Right atrium auricular region (tissue), 2 donors: ENCODE measurements at regions not wholly inside any gene's neighbourhood (a gene's known extent, or its start where the extent isn't known, plus 50 kb on each side); places are given as distances from the start of the nearest gene placed in this dataset.
"Not testable (repeated sequence)": the region's sequence is repeated elsewhere in the genome, so short reads cannot be mapped to it uniquely, and the experiment has no call there.

ENCODE experiments used
- DNase-seq: peaks from one replicate; pipeline ENCODE4 v3.0.0-alpha.2; 2019; ENCODE audit warnings: low spot score
- H3K27ac ChIP-seq, 2 donors: fragments of 200-600 bp; sonication (generic); 1 replicate in 1 of 2; 2 replicates in 1 of 2; pipeline ENCODE4 v1.5.1; 2016 to 2019
- H3K27me3 ChIP-seq, 2 donors: fragments of 200-600 bp; sonication (generic); one replicate each; pipeline versions ENCODE4 v1.5.1 to v1.6.0; 2017 to 2019
- H3K36me3 ChIP-seq: fragments of 200-600 bp; sonication (generic); one replicate; pipeline ENCODE4 v1.5.1; 2016
- H3K4me1 ChIP-seq, 2 donors: fragments of 200-600 bp; sonication (generic); one replicate each; pipeline versions ENCODE4 v1.5.1 to v1.6.0; 2017 to 2019
- H3K4me3 ChIP-seq, 2 donors: fragments of 200-600 bp; sonication (generic); 1 replicate in 1 of 2; 2 replicates in 1 of 2; pipeline ENCODE4 v1.5.1; 2017 to 2019; ENCODE audit warnings: mild to moderate bottlenecking in 1 of 2, moderate library complexity in 1 of 2
- H3K9me3 ChIP-seq, 2 donors: fragments of 200-600 bp; sonication (generic); one replicate each; pipeline ENCODE4 v1.5.1; 2019
- CTCF ChIP-seq, 2 donors: fragments of 200-600 bp; sonication (generic); IDR thresholded peaks; one replicate each; pipeline ENCODE4 v1.5.1; 2019; ENCODE audit warnings: antibody characterized with exemption in 2 of 2

- TF ChIP-seq CTCF (IDR thresholded peaks at IDR 0.05) = no peak
- Histone ChIP-seq H3K27ac (no peak overlapping the region), H3K4me1 (no peaks in the 10 kb centered on the region), H3K9me3 (no peaks in the 10 kb centered on the region), H3K36me3 (no peaks in the 10 kb centered on the region), H3K27me3 (no peaks in the 10 kb centered on the region), H3K4me3 (no peak overlapping the region)
- no peak for DNase-seq
These were observed 105.4 kb upstream of the TLK1 start for GRCh38 chr2:171266102-171266501.

GRCh38 chr2:171261529-171261928 is 100.8 kb upstream of the TLK1 start:
- DNase-seq, H3K4me3 ChIP-seq, H3K27me3 ChIP-seq, H3K9me3 ChIP-seq, H3K27ac ChIP-seq, H3K4me1 ChIP-seq, H3K36me3 ChIP-seq: not testable (repeated sequence)

- no peak overlapping the region for H3K27ac ChIP-seq
- H3K36me3 ChIP-seq = no peaks in the 10 kb centered on the region
- no peaks in the 10 kb centered on the region for H3K9me3 ChIP-seq
- H3K4me3 ChIP-seq = no peak overlapping the region
- no peak for DNase-seq
- no peak for TF ChIP-seq CTCF (IDR thresholded peaks at IDR 0.05)
- H3K4me1 ChIP-seq = no peaks in the 10 kb centered on the region
- no peaks in the 10 kb centered on the region for H3K27me3 ChIP-seq
These were observed 100.1 kb upstream of the TLK1 start for GRCh38 chr2:171260471-171261424.

GRCh38 chr2:171254666-171255065 is 94.0 kb upstream of the TLK1 start:
- H3K4me1 ChIP-seq = no peaks in the 10 kb centered on the region
- H3K27ac ChIP-seq = no peak overlapping the region
- H3K4me3 ChIP-seq = no peak overlapping the region
- no peak for DNase-seq
- TF ChIP-seq CTCF (IDR thresholded peaks at IDR 0.05) = no peak
- no peaks in the 10 kb centered on the region for H3K27me3 ChIP-seq
- H3K9me3 ChIP-seq = peaks cover 0 to 14% of the 10 kb centered on the region in 2 donors
- no peaks in the 10 kb centered on the region for H3K36me3 ChIP-seq

GRCh38 chr2:171253900-171254650 is 93.4 kb upstream of the TLK1 start:
- DNase-seq = no peak
- H3K4me3 ChIP-seq = no peak overlapping the region
- H3K9me3 ChIP-seq = peaks cover 0 to 14% of the 10 kb centered on the region in 2 donors
- H3K4me1 ChIP-seq = no peaks in the 10 kb centered on the region
- H3K27ac ChIP-seq = no peak overlapping the region
- no peaks in the 10 kb centered on the region for H3K36me3 ChIP-seq
- TF ChIP-seq CTCF (IDR thresholded peaks at IDR 0.05) = peak in 1 of 2 donors; percentile 16
- no peaks in the 10 kb centered on the region for H3K27me3 ChIP-seq

- H3K4me3 ChIP-seq = no peak overlapping the region
- no peaks in the 10 kb centered on the region for H3K4me1 ChIP-seq
- TF ChIP-seq CTCF (IDR thresholded peaks at IDR 0.05) = no peak
- H3K27me3 ChIP-seq = no peaks in the 10 kb centered on the region
- H3K9me3 ChIP-seq = peaks cover 0 to 14% of the 10 kb centered on the region in 2 donors
- DNase-seq = no peak
- no peaks in the 10 kb centered on the region for H3K36me3 ChIP-seq
- H3K27ac ChIP-seq = no peak overlapping the region
These were observed 92.6 kb upstream of the TLK1 start for GRCh38 chr2:171253279-171253678.
